Endodermal cell (in vitro differentiated cells): ENCODE measurements at regions not wholly inside any gene's neighbourhood (a gene's known extent, or its start where the extent isn't known, plus 50 kb on each side); places are given as distances from the start of the nearest gene placed in this dataset.

Experiments used
- DNase-seq: peaks from one replicate; pipeline ENCODE4 v3.0.0-alpha.2; 2017
- H3K27ac ChIP-seq: 2 replicates; pipeline ENCODE4 v1.5.1; 2013; ENCODE audit warnings: mild to moderate bottlenecking, low read depth, low read length, moderate library complexity
- H3K27me3 ChIP-seq: 2 replicates; pipeline ENCODE4 v1.6.1; 2013; ENCODE audit warnings: mild to moderate bottlenecking, low read length, moderate library complexity; ENCODE audit not compliant: insufficient read depth, control insufficient read depth, poor library complexity, severe bottlenecking
- H3K36me3 ChIP-seq: 2 replicates; pipeline ENCODE4 v1.7.0; 2013; ENCODE audit warnings: mild to moderate bottlenecking, low read length, moderate library complexity; ENCODE audit not compliant: control insufficient read depth, insufficient read depth
- H3K4me1 ChIP-seq: one replicate; pipeline ENCODE4 v1.7.0; 2013; ENCODE audit warnings: low read length; ENCODE audit not compliant: control insufficient read depth, insufficient read depth
- H3K4me3 ChIP-seq: 2 replicates; pipeline ENCODE4 v1.5.1; 2013; ENCODE audit warnings: mild to moderate bottlenecking, low read length, moderate library complexity
- H3K9ac ChIP-seq: 2 replicates; pipeline ENCODE4 v1.6.1; 2013; ENCODE audit warnings: mild to moderate bottlenecking, low read length, moderate library complexity; ENCODE audit not compliant: poor library complexity, severe bottlenecking; ENCODE audit errors: extremely low read depth
- H3K9me3 ChIP-seq: 2 replicates; pipeline ENCODE4 v1.6.1; 2013; ENCODE audit warnings: mild to moderate bottlenecking, low read length, moderate library complexity; ENCODE audit not compliant: control insufficient read depth
- H3K27ac Mint-ChIP-seq: 2 replicates; pipeline ENCODE4 v1.8.0; 2020; ENCODE audit warnings: mixed read lengths
- H3K27me3 Mint-ChIP-seq: 2 replicates; pipeline ENCODE4 v1.8.0; 2021; ENCODE audit warnings: mild to moderate bottlenecking, mixed read lengths; ENCODE audit not compliant: insufficient read depth
- H3K36me3 Mint-ChIP-seq: 2 replicates; pipeline ENCODE4 v1.8.0; 2020; ENCODE audit warnings: low read depth, mixed read lengths
- H3K4me1 Mint-ChIP-seq: 2 replicates; pipeline ENCODE4 v1.8.0; 2020; ENCODE audit warnings: mixed read lengths
- H3K4me3 Mint-ChIP-seq: 2 replicates; pipeline ENCODE4 v1.8.0; 2020; ENCODE audit warnings: mild to moderate bottlenecking, moderate library complexity, mixed read lengths
- H3K9me3 Mint-ChIP-seq: 2 replicates; pipeline ENCODE4 v1.8.0; 2020; ENCODE audit warnings: mild to moderate bottlenecking, mixed read lengths
- WGBS, 2 experiments: methylation state at CpG; one replicate each; pipeline versions ENCODE4 v1.1.5 to v1.1.7; 2013; ENCODE audit warnings: missing lambda C conversion rate in 2 of 2, mixed read lengths in 1 of 2; ENCODE audit not compliant: insufficient coverage in 1 of 2, insufficient read length in 1 of 2; 5-methylcytosine and 5-hydroxymethylcytosine counted together
- TF ChIP-seq, protein P1 (sequence below): fragments of 200-600 bp; sonication (generic); conservative IDR thresholded peaks from 2 replicates; pipeline ENCODE4 v1.5.0; 2021; ENCODE audit warnings: antibody characterized with exemption, mild to moderate bottlenecking

DNA sequence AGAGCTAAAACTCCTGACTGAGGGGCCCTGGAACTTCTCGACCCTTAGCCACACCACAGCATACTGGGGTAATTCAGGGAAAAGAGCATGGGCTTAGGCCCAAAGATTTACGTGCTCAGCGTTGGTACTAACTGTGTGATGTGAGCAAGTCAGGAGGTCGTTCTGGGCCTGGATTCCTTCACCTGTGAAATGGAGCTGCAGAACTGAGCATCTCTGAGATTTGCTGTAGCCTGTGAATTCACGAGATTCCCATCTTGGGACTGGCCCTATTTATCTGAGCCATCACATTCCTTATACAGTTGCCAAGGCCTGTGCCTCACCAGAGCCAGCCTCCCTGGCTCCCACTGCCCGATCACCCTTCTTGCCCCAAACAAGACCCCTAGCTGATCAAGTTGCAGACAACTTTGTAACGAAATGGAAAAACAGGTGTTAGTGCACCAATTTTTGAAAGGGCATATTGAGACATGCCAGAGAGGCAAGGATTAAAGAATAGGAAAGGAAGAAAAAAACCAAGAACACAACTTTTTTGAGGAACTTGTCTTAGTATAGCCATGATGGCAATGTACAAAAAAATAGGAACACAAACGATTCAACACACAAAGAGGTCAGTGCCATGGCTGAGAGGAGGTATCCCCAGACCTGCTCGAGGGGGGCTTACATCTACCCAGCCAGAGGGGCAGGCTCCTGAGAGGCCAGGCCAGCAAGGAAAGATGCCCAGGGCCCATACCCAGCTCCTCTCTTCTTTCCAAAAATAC lies 323.0 kb upstream of the JARID2 start:
- H3K27ac Mint-ChIP-seq: peak overlapping the region; percentile 52
- H3K36me3 Mint-ChIP-seq: no peaks in the 10 kb centered on the region
- H3K9me3 Mint-ChIP-seq: no peaks in the 10 kb centered on the region
- TF ChIP-seq, protein P1, sequence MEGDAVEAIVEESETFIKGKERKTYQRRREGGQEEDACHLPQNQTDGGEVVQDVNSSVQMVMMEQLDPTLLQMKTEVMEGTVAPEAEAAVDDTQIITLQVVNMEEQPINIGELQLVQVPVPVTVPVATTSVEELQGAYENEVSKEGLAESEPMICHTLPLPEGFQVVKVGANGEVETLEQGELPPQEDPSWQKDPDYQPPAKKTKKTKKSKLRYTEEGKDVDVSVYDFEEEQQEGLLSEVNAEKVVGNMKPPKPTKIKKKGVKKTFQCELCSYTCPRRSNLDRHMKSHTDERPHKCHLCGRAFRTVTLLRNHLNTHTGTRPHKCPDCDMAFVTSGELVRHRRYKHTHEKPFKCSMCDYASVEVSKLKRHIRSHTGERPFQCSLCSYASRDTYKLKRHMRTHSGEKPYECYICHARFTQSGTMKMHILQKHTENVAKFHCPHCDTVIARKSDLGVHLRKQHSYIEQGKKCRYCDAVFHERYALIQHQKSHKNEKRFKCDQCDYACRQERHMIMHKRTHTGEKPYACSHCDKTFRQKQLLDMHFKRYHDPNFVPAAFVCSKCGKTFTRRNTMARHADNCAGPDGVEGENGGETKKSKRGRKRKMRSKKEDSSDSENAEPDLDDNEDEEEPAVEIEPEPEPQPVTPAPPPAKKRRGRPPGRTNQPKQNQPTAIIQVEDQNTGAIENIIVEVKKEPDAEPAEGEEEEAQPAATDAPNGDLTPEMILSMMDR: no peak
- no peaks in the 10 kb centered on the region for H3K27me3 Mint-ChIP-seq
- no peaks in the 10 kb centered on the region for H3K36me3 ChIP-seq
- H3K27me3 ChIP-seq: no peaks in the 10 kb centered on the region
- no peak overlapping the region for H3K4me3 Mint-ChIP-seq
- 85 to 89% methylated on average over 5 to 9 of the region's 9 CpGs for WGBS, 2 experiments
- no peak overlapping the region for H3K27ac ChIP-seq
- H3K4me1 ChIP-seq: no peaks in the 10 kb centered on the region
- peaks cover 45% of the 10 kb centered on the region for H3K4me1 Mint-ChIP-seq
- H3K9ac ChIP-seq: no peak overlapping the region
- H3K4me3 ChIP-seq: no peak overlapping the region
- no peaks in the 10 kb centered on the region for H3K9me3 ChIP-seq
- peak; percentile 49 for DNase-seq

DNA sequence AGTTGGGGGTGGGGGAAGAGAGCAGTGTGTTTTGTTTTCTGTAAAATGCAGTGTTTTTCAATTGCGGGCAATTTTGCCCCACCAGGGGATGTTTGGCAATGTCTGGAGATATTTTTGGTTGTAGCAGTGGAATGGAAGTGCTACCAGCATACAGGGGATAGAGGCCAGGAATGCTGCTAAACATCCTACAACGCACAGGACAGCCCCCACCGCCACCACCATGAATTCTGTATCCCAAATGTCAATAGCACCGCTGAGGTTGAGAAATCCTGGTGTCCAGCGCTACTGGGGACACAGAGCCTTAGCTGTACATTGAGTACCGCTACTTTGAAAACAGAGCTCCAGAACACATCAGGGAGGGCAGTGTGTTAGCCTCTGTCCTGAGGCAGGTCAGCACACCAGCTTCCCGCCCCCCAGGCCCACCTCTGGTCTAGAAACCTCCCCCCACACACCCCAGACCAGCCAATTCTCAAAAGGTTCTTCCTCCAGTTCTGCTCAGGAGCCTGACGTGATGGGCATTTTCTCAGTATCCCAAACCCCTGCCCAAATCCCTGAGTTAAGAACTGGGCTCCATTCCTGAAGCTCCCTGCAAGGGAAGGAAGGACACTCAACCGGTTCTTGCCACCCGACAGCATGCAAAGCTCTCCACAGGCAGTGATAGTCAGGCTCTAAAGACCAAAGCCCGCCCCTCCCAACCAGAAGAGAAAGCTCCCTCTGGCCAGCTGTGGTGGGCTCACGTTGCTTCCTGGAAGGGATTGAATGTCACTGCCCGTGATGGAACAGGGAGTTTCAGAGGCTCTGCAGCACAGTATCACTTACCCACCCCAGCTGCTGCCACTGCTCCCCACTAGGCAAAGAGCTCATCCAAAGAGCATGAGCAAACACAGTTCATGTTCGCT lies 321.5 kb upstream of the JARID2 start:
- H3K4me1 Mint-ChIP-seq: peaks cover 41% of the 10 kb centered on the region
- no peaks in the 10 kb centered on the region for H3K9me3 ChIP-seq

DNA sequence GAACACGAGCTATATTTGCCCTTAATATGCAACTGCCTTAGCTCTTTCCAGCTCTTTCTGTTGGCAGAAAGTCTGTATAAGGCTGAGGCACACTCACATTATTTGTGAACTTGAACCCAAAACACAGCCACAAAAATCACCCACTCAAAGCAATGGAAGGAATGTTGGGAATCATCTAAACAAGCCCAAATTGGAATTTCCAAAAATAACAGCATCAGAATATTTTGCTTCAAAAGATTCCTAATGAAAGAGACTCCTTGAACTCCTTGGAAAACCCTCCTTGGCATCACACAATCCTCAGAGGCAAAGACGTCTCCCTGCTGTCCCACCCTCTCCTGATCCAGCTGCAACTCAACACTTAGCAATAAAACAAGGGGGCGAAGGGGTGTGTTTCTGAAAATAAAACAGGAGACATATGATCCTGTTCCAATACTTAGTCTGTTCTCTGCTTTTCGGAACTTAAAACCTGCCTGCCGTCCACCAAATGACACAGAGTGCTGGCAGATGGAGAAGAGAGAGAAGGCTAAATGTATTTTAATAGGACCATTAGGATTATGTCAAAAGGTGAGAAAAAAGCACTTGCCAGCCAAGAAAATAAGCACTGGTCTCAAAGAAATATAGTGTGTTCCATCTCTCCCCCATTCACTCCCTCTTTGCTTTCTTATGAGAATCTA lies 320.7 kb upstream of the JARID2 start:
- Histone ChIP-seq H3K9ac (no peak overlapping the region), H3K27ac (no peak overlapping the region), H3K9me3 (no peaks in the 10 kb centered on the region), H3K4me1 (no peaks in the 10 kb centered on the region), H3K36me3 (no peaks in the 10 kb centered on the region), H3K4me3 (no peak overlapping the region), H3K27me3 (no peaks in the 10 kb centered on the region)
- DNase-seq: no peak
- H3K27ac Mint-ChIP-seq: no peak overlapping the region
- WGBS, 2 experiments: 93 to 97% methylated on average over 4 to 5 of the region's 5 CpGs
- H3K9me3 Mint-ChIP-seq: no peaks in the 10 kb centered on the region
- peaks cover 43% of the 10 kb centered on the region for H3K4me1 Mint-ChIP-seq
- TF ChIP-seq, protein P1: no peak
- no peaks in the 10 kb centered on the region for H3K27me3 Mint-ChIP-seq
- no peaks in the 10 kb centered on the region for H3K36me3 Mint-ChIP-seq
- no peak overlapping the region for H3K4me3 Mint-ChIP-seq

More for the DNA sequence above, 321.5 kb upstream of the JARID2 start:
- Histone ChIP-seq H3K9ac (no peak overlapping the region), H3K4me3 (no peak overlapping the region), H3K27me3 (no peaks in the 10 kb centered on the region), H3K36me3 (no peaks in the 10 kb centered on the region), H3K4me1 (no peaks in the 10 kb centered on the region), H3K27ac (no peak overlapping the region)
- Mint-ChIP-seq H3K4me3 (no peak overlapping the region), H3K27ac (peak overlapping the region; percentile 53), H3K27me3 (no peaks in the 10 kb centered on the region), H3K9me3 (no peaks in the 10 kb centered on the region), H3K36me3 (no peaks in the 10 kb centered on the region)
- 69 to 77% methylated on average over 11 to 14 of the region's 14 CpGs for WGBS, 2 experiments
- TF ChIP-seq, protein P1: no peak
- DNase-seq: peak; percentile 89
